Large intestine (tissue), 3 donors: ENCODE measurements at regions not wholly inside any gene's neighbourhood (a gene's known extent, or its start where the extent isn't known, plus 50 kb on each side); places are given as distances from the start of the nearest gene placed in this dataset.

Source experiments
- DNase-seq, 2 donors: peaks; one replicate each; pipeline versions ENCODE4 v3.0.0 to v3.0.0-alpha.2; 2013
- H3K27ac ChIP-seq: one replicate; pipeline ENCODE4 v1.5.1; 2013; ENCODE audit warnings: low read length
- H3K27me3 ChIP-seq: 2 replicates; pipeline ENCODE4 v1.6.1; 2013; ENCODE audit warnings: low read length; ENCODE audit not compliant: control insufficient read depth, insufficient read depth
- H3K36me3 ChIP-seq: 2 replicates; pipeline ENCODE4 v1.6.1; 2013; ENCODE audit warnings: low read length; ENCODE audit not compliant: control insufficient read depth, insufficient read depth
- H3K4me1 ChIP-seq: one replicate; pipeline ENCODE4 v1.6.1; 2013; ENCODE audit warnings: low read length; ENCODE audit not compliant: control insufficient read depth, insufficient read depth
- H3K4me3 ChIP-seq: one replicate; pipeline ENCODE4 v1.5.1; 2013; ENCODE audit warnings: low read length
- H3K9me3 ChIP-seq: one replicate; pipeline ENCODE4 v1.6.1; 2013; ENCODE audit warnings: mild to moderate bottlenecking, low read depth, low read length, moderate library complexity; ENCODE audit not compliant: control insufficient read depth
- WGBS: methylation state at CpG from one replicate; pipeline ENCODE4 v1.1.5; 2013; ENCODE audit warnings: low lambda C conversion rate; ENCODE audit not compliant: insufficient coverage; 5-methylcytosine and 5-hydroxymethylcytosine counted together

GRCh38 chr21:41073558-41073957 lies 94.4 kb upstream of the BACE2 start:
- Histone ChIP-seq H3K36me3 (no peaks in the 10 kb centered on the region), H3K27me3 (peaks cover 4% of the 10 kb centered on the region), H3K9me3 (no peaks in the 10 kb centered on the region), H3K4me3 (no peak overlapping the region), H3K4me1 (no peaks in the 10 kb centered on the region), H3K27ac (no peak overlapping the region)
- DNase-seq = no peak
- 76% methylated on average over 4 of the region's 8 CpGs for WGBS

- DNase-seq = no peak
- Histone ChIP-seq H3K9me3 (no peaks in the 10 kb centered on the region), H3K4me1 (no peaks in the 10 kb centered on the region), H3K36me3 (no peaks in the 10 kb centered on the region), H3K4me3 (no peak overlapping the region), H3K27ac (no peak overlapping the region), H3K27me3 (no peaks in the 10 kb centered on the region)
- whole genome bisulfite sequencing = 83% methylated on average over 2 of the region's 11 CpGs
Observed at GRCh38 chr21:41074396-41075184, 93.4 kb upstream of the BACE2 start.

GRCh38 chr21:41075656-41076055 lies 92.3 kb upstream of the BACE2 start:
- no peaks in the 10 kb centered on the region for H3K9me3 ChIP-seq
- WGBS = no CpG with 5 or more reads among the region's 18 CpGs
- no peak for DNase-seq
- H3K4me3 ChIP-seq = no peak overlapping the region
- no peaks in the 10 kb centered on the region for H3K27me3 ChIP-seq
- H3K27ac ChIP-seq = no peak overlapping the region
- no peaks in the 10 kb centered on the region for H3K36me3 ChIP-seq
- H3K4me1 ChIP-seq = no peaks in the 10 kb centered on the region

GRCh38 chr21:41076064-41076463 lies 91.9 kb upstream of the BACE2 start:
- no peaks in the 10 kb centered on the region for H3K9me3 ChIP-seq
- no peak overlapping the region for H3K27ac ChIP-seq
- H3K4me1 ChIP-seq = no peaks in the 10 kb centered on the region
- H3K4me3 ChIP-seq = no peak overlapping the region
- no peaks in the 10 kb centered on the region for H3K27me3 ChIP-seq
- H3K36me3 ChIP-seq = no peaks in the 10 kb centered on the region
- WGBS = no CpG with 5 or more reads among the region's 16 CpGs
- no peak for DNase-seq

GRCh38 chr21:41079159-41079558 lies 88.8 kb upstream of the BACE2 start:
- Histone ChIP-seq H3K9me3 (no peaks in the 10 kb centered on the region), H3K36me3 (no peaks in the 10 kb centered on the region), H3K27ac (no peak overlapping the region), H3K4me3 (no peak overlapping the region), H3K27me3 (no peaks in the 10 kb centered on the region), H3K4me1 (no peaks in the 10 kb centered on the region)
- DNase-seq = no peak
- WGBS = no CpG with 5 or more reads among the region's 1 CpG

GRCh38 chr21:41080485-41081121 lies 87.4 kb upstream of the BACE2 start:
- no peak for DNase-seq
- Histone ChIP-seq H3K36me3 (no peaks in the 10 kb centered on the region), H3K27ac (no peak overlapping the region), H3K4me3 (no peak overlapping the region), H3K4me1 (no peaks in the 10 kb centered on the region), H3K9me3 (no peaks in the 10 kb centered on the region), H3K27me3 (no peaks in the 10 kb centered on the region)
- WGBS = 93% methylated on average over 2 of the region's 3 CpGs

- Histone ChIP-seq H3K27me3 (no peaks in the 10 kb centered on the region), H3K4me1 (no peaks in the 10 kb centered on the region), H3K36me3 (no peaks in the 10 kb centered on the region), H3K27ac (no peak overlapping the region), H3K9me3 (no peaks in the 10 kb centered on the region), H3K4me3 (no peak overlapping the region)
- no peak for DNase-seq
- no CpG with 5 or more reads among the region's 5 CpGs for WGBS
Observed at GRCh38 chr21:41086569-41086968, 81.4 kb upstream of the BACE2 start.

- Histone ChIP-seq H3K9me3 (no peaks in the 10 kb centered on the region), H3K27ac (no peak overlapping the region), H3K36me3 (no peaks in the 10 kb centered on the region), H3K27me3 (no peaks in the 10 kb centered on the region), H3K4me3 (no peak overlapping the region), H3K4me1 (no peaks in the 10 kb centered on the region)
- no peak for DNase-seq
- no CpG with 5 or more reads among the region's 6 CpGs for WGBS
Observed at GRCh38 chr21:41090981-41091380, 77.0 kb upstream of the BACE2 start.

- no CpG with 5 or more reads among the region's 2 CpGs for WGBS
- Histone ChIP-seq H3K27me3 (no peaks in the 10 kb centered on the region), H3K27ac (no peak overlapping the region), H3K36me3 (no peaks in the 10 kb centered on the region), H3K4me3 (no peak overlapping the region), H3K9me3 (no peaks in the 10 kb centered on the region), H3K4me1 (no peaks in the 10 kb centered on the region)
- no peak for DNase-seq
Observed at GRCh38 chr21:41091616-41092015, 76.3 kb upstream of the BACE2 start.

- Histone ChIP-seq H3K27ac (no peak overlapping the region), H3K27me3 (no peaks in the 10 kb centered on the region), H3K36me3 (no peaks in the 10 kb centered on the region), H3K4me3 (no peak overlapping the region), H3K9me3 (no peaks in the 10 kb centered on the region), H3K4me1 (no peaks in the 10 kb centered on the region)
- WGBS = 96% methylated on average over 4 of the region's 7 CpGs
- DNase-seq = no peak
Observed at GRCh38 chr21:41092312-41092711, 75.6 kb upstream of the BACE2 start.

GRCh38 chr21:41095983-41096382 lies 72.0 kb upstream of the BACE2 start:
- peak in 1 of 2 donors; percentile 16 for DNase-seq
- Histone ChIP-seq H3K4me1 (no peaks in the 10 kb centered on the region), H3K27ac (no peak overlapping the region), H3K4me3 (no peak overlapping the region), H3K36me3 (no peaks in the 10 kb centered on the region), H3K9me3 (no peaks in the 10 kb centered on the region), H3K27me3 (no peaks in the 10 kb centered on the region)
- no CpG with 5 or more reads among the region's 6 CpGs for WGBS
